ENCODE measurements at regions not wholly inside any gene's neighbourhood (a gene's known extent, or its start where the extent isn't known, plus 50 kb on each side); places are given as distances from the start of the nearest gene placed in this dataset.

- no peak for TF ChIP-seq EZH2 (IDR thresholded peaks at IDR 0.05; ENCODE audit: borderline replicate concordance)
- no peak for TF ChIP-seq CTCF (IDR thresholded peaks at IDR 0.05; ENCODE audit: poor library complexity)
- TF ChIP-seq EZH2phosphoT487 (IDR thresholded peaks at IDR 0.05; ENCODE audit: low read depth, severe bottlenecking, unreplicated experiment), result no peak
These were observed 300.1 kb upstream of the CDH5 start for GRCh38 chr16:66066404-66066803.
